ENCODE measurements at regions not wholly inside any gene's neighbourhood (a gene's known extent, or its start where the extent isn't known, plus 50 kb on each side); places are given as distances from the start of the nearest gene placed in this dataset.
"Not testable (repeated sequence)": the region's sequence is repeated elsewhere in the genome, so short reads cannot be mapped to it uniquely, and the experiment has no call there.

DNA sequence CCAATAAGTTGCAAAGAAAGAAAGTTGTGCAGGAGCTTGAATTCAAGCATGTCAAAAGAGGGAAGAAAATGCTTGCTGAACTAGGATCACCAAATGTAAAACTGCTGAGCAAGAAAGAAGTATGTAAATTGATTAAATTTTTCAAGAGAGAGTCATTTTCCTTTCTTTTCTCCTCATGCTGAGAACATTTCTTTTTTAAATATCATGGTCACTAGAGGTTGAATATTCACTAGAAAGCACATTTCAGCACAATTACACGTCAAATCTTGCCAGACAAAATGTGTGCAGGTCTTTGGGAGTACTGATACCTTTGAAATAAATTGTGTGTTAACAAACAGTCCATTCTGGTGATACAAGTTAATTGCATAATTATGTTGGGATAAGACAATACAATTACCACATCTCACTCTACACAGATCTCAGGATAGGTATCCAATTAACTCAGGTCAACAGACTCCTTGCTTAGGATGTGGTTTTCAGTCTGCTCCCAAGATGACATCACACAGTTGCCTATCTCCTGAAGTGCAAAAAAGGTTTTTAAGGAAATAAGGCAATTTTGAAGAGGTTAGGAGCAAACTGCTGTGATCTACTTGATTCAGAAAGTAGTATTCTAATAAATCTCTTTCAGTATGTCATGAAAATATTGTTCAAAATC, 862.2 kb downstream of the RPS29 start:
- DNase-seq (ENCODE audit: low spot score), result no peak

DNA sequence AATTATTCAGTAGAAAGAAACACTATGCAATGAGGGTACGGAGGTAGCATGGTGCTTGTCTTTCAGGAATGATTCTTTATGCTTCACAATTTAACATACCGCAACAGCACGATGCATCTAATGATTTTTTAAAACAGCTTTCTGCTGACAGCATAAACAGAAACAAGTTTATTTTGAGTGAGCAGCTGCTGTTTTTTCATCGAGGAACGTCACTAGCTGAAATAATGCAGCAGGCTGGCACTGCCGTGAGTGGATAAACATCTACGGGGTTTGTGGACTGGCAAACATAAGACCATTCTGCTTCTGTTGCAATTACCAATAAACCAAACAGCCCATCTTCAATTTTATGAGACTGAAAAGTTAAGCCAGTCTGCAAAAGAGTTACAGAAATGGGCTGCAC, 871.8 kb downstream of the RPS29 start:
- DNase-seq (ENCODE audit: low spot score), result no peak

DNA sequence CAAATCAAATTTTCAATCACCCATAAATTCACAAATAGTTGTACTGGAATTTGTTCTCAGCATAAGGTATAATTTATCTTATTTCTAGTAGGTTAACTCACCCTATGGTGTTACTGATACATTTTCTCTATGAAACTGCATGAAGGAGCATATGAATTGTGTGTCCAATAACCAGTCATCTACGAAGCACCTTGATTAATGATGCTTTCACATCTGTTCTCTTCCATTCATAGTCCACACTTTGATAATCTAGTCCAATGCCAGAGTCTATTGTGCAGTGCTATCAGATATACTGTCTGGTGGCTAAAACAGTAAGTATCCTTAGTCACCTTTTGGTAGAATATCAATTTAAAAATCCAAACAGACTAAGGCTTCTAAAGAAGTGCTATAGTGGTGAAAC, 876.0 kb downstream of the RPS29 start:
- no peak for DNase-seq (ENCODE audit: low spot score)

DNA sequence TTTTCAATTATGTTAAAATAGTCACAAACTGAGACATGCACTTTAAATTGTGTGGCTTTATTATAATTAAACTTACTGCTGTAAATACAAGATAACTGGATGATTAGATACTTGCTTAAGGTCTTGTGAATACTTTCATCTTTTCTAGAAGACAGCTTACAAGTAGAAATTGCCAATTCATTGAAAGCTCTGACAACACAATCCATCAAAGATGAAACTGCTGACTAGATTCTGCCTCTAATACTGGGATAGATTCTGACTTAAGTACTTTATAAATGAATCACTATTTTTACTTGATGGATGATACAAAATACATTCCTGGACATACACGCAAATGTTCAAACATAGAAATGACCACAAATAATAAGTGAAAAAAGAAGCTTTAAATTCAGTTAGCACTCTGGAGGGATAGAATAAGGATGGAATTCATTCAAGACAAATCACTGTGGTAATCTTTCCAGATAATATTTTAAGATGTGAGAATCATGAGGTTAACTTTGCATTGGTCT, 876.8 kb downstream of the RPS29 start:
- DNase-seq (ENCODE audit: low spot score), result no peak

DNA sequence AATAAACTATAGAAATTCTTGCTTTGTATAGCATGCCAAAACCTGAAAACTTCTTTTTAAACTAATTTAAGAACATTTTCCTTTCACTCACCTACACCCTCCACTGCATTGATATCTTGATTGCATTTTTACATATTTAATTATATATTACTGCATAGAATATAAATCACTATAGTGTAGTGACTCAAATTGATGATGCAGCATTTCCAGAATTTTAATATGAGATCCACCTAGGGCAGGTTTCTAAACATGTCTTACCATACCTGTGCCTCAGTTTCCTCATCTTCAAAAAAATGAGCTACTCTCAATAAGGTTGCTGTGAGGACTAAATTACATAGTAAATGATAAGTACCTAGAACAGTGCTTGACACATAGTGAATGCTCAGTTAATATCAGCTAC, 881.5 kb downstream of the RPS29 start:
- DNase-seq (ENCODE audit: low spot score), result no peak

DNA sequence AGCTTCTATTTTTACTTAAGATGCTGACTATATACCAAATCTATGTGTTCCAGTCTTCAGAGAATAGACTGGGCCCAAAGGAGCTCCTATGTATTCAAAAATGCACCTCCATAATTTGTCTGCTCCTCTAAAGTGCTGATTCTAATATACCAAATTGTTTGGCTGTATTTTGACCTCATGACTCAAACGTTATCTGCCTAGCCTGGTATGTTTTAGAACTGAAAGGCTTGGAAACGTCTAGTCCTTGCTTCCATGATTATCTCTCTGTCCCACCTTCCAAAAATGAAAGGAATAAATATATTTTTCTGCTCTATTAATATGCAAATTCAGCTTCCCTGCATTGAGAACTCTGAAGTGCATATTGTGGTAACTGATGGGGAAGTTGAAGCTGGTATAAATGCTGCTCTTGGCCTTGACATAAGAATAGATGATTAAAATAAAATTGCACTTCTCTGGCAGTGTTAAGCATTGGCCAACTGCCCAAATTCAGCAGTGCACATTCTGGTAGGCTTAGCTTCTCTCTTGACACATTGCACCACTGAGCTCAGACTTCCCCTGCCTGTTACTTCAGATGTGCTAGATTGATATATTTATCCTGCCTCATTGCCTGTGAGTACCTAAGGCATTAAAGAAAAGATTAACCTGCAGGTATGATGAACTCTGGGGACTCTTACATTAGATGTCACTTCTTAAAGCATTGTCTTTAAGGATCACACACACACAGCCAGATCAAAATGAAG, 882.3 kb downstream of the RPS29 start:
- no peak for DNase-seq (ENCODE audit: low spot score)

DNA sequence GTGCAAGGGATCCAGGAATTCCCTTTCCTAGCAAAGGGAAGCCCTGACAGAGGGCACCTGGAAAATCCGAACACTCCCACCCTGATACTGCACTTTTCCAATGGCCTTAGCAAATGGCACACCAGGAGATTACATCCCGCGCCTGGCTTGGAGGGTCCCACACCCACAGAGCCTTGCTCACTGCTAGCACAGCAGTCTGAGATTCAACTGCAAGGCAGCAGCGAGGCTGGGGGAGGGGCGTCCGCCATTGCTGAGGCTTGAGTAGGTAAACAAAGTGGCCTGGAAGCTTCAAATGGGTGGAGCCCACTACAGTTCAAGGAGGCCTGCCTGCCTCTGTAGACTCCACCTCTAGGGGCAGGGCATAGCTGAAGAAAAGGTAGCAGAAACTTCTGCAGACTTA, 888.8 kb downstream of the RPS29 start:
- DNase-seq (ENCODE audit: low spot score), result not testable (repeated sequence)

DNA sequence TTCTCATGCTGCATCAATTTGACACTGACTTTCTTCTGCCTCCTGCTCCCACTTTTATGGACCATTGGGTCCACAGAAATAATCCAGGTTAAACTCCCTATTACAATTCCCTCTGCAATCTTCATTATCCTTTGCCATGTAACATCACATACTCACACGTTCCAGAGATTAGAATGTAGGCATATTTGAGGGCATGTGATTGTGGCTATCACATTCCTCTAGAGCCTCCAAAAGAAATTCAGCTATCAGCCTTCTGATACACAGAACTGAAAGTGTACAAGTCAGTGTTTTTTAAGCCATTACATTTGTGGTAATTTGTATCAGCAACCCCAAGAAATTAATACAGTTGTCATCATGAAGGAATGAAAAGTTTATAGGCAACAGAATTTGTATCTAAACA, 892.4 kb downstream of the RPS29 start:
- DNase-seq (ENCODE audit: low spot score), result no peak

DNA sequence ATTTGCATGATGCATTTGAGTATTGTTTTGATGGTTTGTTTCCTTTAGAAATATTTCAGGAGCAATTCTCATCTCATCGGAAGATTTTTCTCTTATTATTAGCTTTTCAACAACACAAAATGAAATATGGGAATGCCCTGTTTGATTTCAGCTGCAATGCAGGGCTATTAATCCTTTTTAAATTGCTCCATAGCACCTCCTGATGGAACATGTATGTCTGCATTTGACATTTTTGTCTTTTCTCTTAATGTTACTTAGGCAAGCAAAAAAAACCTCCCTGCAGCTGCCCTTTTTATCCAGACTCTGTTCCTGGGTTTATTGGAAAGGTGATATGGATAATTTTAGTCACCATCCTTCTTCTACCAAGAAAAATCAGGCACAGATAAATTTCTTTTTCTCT, 895.8 kb downstream of the RPS29 start:
- DNase-seq (ENCODE audit: low spot score), result peak; percentile 5

DNA sequence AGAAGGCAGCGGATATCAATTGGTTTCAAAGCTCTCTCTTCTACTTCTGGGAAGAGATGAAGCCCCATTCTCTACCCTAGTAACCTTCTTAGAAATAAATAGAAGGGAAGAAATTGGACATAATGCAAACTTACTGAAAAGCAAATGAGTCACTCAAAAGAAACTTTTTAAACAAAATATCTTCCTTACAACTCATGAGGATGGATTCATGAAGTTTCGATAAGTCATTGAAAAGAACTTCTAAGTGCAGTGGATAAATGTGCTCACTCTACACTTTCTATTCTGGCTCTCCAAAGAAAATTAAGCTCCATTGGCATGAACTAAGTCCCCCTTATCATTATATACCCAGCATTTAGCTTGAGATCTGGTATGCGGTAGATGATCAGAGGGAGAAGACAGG, 899.5 kb downstream of the RPS29 start:
- DNase-seq (ENCODE audit: low spot score), result no peak

DNA sequence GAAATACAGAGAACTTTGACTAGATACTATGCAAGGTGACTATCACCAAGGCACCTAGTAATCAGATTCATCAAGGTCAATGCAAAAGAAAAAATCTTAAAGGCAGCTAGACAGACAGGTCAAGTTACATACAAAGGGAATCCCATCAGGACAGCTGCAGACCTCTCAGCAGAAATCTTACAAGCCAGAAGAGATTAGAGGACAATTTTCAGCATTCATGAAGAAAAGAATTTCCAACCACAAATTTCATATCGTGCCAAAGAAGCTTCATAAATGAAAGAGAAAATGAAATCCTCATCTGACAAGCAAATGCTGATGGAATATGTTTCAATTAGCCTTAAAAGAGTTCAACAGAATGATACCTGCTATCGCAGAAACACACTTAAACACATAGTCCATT, 913.7 kb downstream of the RPS29 start:
- DNase-seq (ENCODE audit: low spot score), result no peak

DNA sequence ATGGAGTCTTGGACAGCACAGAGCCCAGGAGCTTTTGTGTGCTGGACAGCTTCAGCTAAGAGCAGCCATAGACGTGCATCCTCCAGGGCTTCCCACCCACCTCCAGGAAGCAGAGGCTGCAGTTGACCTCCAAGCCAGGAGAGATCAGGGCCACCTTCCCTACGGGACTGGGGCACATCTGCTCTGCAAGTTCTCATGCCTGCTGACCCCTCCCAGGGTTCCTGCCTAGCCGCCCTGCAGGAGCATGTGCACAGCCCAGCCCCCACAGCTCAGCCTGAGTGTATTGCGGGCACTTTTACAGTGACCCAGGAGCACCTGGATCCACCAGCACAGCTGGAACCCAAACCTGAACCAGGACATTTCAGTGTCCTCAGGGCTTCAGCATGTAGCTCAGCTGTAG, 915.2 kb downstream of the RPS29 start:
- no peak for DNase-seq (ENCODE audit: low spot score)

DNA sequence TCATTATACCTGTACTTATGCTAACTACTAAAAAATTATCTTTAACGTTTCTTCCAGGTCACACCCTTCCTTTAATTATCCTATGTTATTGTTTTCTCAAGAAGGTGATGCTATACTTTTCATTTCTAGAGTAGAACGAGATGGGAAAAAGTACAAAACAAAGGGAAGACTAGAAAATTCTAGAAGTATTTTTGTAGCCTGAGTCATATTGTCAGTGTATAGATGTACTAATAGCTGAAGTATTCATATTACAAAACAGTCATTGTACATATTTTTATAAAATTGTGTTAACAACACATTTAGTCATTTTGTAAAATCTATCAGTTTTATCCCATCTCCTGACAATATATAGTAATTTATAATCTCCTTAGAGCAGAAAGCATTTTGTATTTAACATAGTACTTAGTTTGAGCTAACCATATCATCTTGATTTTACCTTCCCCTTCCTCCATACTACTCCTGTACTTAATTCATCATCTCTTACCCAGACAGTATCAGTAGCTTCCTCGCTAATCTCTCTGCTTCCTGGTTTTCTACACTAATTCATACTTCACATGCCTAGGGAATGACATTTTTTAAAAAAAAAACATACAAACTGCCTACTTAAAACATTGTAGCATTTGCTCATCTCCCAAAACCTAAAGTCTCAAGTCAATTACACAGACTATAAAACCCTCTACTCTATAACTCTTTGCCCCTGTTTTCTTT, 920.9 kb downstream of the RPS29 start:
- DNase-seq (ENCODE audit: low spot score), result no peak

DNA sequence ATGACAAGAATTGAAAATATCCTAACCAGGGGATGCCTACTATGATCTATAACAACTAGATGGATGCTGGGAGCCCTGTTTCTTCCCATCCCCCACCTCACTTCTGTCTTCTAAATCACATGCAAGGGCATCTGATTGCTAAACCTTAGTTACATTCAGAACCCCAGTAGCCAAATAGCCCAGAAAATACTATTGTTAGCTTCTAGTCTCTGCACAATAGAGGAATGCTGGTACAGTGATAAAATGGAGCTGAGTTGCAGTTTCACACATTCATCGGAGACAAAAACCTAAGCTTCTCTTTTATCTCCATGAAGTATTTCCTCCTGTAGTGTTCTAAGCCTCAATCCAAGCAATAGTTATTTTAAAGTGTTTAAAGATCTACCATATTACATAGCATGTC, 942.9 kb downstream of the RPS29 start:
- no peak for DNase-seq (ENCODE audit: low spot score)

DNA sequence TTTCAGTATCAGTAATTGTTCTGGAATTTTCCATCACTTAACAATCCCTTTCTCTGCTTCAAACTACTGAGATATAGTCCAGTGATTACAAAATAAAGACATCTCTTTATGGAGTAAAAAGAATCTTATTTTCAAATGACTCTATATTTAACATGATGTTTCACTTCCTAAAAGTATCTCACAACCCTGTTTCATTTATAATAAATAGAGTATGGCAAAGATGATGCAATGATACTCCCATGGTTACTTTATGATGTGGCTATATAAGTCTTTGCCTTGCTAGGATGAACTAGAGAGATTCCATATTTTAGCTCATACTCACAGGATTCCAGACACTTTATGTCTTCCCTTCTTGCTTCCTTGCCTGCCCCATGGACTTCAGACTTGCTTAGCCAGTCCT, 953.5 kb upstream of the MDGA2 start:
- peak; percentile 5 for DNase-seq (ENCODE audit: low spot score)

DNA sequence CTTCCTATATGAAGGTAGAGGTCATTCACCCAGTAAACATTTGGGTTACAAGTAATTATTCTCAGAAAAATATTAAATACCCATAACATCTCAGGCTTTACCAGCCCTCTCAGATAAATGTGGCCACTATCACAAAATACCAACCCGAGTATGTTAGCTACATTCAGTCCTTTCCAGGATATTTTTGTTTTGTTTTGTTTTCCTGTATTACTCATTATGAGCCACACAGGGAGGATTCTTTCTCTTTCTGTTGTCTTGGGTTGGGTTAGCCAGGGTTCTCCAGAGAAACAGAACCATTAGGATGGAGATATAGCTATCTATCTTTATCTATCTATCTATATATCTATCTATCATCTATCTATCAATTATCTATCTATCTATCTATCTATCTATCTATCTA, 947.6 kb upstream of the MDGA2 start:
- DNase-seq (ENCODE audit: low spot score), result no peak

DNA sequence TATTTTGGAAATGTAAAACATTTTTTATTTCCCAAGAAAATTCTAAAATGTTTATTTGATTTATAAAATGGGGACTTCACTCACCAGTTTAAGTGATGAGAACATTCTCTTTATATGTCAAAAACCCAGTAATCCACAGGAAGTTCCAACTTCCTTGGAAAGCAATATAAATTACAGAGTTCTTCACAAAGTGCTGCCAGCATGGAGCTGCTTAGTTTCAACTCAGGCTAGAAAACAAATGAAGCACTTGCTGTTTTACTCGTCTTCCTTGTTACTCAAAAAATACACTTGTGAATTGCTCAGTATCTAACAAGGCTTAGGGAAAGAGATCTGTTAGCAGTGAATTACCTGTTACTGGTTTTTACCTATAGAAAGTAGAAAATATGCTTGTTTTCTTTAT, 942.7 kb upstream of the MDGA2 start:
- no peak for DNase-seq (ENCODE audit: low spot score)

DNA sequence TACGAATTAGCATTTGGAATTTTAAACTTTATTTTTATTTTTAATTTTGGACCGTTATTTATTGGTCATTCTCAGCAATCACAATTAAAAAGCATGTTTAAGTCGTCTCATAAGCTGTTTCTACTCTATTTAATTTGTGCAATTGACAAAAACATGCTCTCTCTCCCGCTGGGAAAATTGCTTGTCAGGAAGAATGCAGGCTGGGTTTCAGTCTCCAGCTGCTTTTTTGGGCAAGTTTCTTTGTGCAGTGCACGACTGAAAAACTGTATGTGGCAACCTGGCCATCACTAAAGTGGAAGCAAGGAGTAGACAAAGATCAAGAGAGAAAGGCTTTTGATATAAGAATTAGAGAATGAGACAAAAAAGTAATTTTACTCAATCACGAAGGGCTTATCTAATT, 941.5 kb upstream of the MDGA2 start:
- no peak for DNase-seq (ENCODE audit: low spot score)

DNA sequence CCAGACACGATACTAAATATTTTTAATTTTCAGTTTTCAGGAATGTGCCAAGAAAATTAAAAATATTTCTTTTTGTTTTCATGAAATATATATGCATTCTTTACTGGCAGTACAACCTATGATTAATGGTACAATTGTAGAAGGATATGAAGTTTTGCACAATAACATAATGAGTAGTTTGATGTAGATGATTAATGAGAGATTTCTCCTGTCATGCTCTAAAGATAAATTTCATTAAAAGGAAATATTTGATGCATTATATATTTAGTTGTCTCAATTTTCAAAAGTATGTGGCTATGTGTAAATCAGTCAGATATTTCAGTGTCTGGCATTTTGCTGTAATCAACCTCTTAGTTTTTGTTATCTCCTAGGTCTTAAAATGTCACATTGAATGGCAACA, 940.2 kb upstream of the MDGA2 start:
- DNase-seq (ENCODE audit: low spot score), result no peak

DNA sequence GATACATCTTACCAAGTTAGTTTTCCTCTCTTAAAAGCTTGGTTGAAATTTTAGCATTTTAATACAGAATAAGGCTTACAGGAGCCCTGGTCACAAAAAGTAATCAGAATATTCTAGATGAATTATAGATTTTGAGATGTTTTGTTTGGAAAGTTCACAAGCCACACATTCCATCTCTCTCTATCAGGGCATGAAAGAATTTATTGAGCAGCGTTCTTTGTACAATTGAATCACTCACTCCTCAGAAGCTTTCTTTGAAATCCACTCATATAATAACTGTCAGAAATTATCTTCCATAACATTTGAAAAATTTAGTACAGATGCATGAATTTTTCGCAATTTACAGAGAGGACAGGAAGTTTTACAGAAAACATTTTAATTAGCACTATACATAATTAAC, 938.6 kb upstream of the MDGA2 start:
- no peak for DNase-seq (ENCODE audit: low spot score)

DNA sequence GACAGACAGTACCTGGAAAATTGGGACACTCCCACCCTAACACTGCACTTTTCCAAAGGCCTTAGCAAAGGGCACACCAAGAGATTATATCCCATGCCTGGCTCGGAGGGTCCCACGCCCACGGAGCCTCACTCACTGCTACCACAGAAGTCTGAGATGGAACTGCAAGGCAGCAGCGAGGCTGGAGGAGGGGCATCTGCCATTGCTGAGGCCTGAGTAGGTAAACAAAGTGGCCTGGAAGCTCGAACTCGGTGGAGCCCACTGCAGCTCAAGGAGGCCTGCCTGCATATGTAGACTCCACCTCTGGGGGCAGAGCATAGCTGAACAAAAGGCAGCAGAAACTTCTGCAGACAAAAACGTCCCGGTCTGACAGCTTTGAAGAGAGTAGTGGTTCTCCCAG, 931.6 kb upstream of the MDGA2 start:
- DNase-seq (ENCODE audit: low spot score), result not testable (repeated sequence)

DNA sequence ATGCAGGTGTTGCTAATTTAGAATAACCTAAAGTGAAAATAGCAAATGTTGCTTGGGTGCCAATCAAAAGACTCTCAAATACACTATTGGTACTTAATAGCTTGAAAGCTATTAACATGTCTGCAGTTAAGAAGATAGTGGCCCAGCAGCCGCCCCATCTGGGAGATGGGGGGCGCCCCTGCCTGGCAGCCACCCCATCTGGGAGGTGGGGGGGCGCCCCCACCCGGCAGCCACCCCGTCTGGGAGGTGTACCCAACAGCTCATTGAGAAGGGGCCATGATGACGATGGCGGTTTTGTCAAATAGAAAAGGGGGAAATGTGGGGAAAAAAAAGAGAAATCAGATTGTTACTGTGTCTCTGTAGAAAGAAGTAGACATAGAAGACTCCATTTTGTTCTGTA, 923.1 kb upstream of the MDGA2 start:
- no peak for DNase-seq (ENCODE audit: low spot score)

DNA sequence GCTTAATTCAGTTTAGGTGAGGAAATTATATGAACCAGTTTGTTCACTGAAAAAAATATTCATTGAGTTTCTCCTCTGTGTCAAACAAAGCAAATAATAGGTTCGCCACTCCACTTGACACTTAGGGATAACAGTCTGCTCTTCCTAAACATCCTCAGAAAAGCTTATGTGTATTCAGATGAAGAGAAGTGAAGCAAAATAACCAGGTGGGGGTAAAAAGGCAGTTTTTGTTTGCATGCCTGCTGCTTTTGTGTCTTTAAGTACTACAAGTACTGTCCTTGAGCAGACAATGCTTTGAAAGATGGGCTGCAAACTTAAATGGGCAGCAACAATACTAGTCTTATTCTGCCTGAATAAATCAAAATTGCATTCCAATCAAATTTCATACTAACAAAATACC, 910.7 kb upstream of the MDGA2 start:
- DNase-seq (ENCODE audit: low spot score), result no peak
